ENCODE measurements at regions not wholly inside any gene's neighbourhood (a gene's known extent, or its start where the extent isn't known, plus 50 kb on each side); places are given as distances from the start of the nearest gene placed in this dataset.

DNA sequence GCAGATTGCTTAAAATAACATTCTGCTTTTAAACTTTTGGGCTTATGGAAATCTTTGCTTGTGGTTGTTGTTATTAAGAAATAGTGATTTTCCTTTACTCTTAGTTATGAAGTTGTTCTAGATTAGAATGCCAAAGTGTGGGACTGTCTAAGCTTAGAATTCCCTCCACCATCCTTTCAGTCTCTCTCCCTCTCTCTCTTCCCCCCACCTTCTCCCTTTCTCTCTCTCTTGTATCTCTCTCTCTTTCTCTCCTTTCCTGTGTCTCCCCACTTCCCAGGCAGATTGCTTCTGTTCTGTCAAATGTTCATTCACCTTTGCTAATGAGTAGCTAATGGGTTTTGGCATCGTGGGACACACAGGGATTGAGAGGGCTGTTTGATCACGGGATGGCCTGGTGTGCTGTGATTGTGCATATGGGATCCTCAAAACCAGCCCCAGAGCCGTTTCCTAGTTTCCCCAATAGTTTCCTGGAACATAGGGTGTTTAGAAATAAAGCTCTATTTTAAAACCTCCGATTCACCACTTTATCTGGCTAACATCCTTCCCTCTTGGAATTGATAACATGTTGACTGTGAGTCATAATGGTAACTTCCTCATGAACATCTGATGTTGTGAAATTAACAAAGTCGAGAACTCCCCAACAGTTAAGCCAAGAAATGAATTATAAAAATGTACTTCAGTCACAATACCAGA, 502.6 kb downstream of the TMEM114 start:
- no peak overlapping the region for H4K91ac ChIP-seq (ENCODE audit: low read depth, low read length)
- WGBS (ENCODE audit: extremely low coverage, insufficient coverage, insufficient read length), result no CpG with 5 or more reads among the region's 5 CpGs
- no peak overlapping the region for H3K4me2 ChIP-seq (ENCODE audit: low read length)

DNA sequence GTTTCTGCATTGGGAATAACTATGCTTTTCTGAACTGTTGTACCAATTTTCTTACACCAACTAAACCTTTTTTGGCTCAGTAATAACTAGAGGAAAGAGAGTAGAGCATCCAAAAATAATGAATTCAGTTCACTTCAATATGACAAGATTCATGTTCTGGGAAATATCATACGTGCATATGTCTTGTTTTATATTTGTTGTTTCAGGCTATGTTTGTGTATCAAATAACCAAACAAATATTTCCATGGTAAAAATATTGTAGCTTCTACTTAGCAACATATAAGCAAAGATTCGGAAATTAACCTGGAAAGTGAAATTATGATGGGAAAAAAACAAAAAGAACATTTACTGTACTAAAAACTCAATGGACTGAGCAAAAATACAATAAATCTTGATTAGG, 503.2 kb downstream of the TMEM114 start:
- H3K27ac ChIP-seq (ENCODE audit: low read depth, low read length), result no peak overlapping the region
- no peak overlapping the region for H2BK5ac ChIP-seq (ENCODE audit: low read depth, low read length, poor library complexity)
- H3K79me2 ChIP-seq (ENCODE audit: control insufficient read depth, insufficient read depth, low read length, poor library complexity), result no peaks in the 10 kb centered on the region
- H2AK5ac ChIP-seq (ENCODE audit: low read length), result no peak overlapping the region
- no peak overlapping the region for H3K9ac ChIP-seq (ENCODE audit: low read length)
- H3K36me3 ChIP-seq (ENCODE audit: control insufficient read depth in 1 of 2, insufficient read depth in 2 of 2, low read length in 2 of 2), result no peaks in the 10 kb centered on the region
- no peak overlapping the region for H2BK120ac ChIP-seq (ENCODE audit: insufficient read depth, low read length, poor library complexity)
- H3K23ac ChIP-seq (ENCODE audit: low read length), result no peak overlapping the region
- H3K27me3 ChIP-seq (ENCODE audit: insufficient read depth, low read length), result no peaks in the 10 kb centered on the region
- H3K79me1 ChIP-seq (ENCODE audit: low read length), result no peaks in the 10 kb centered on the region
- no peak overlapping the region for H4K12ac ChIP-seq (ENCODE audit: low read depth, low read length)
- H3K9me3 ChIP-seq (ENCODE audit: insufficient read depth, low read depth, low read length), result no peaks in the 10 kb centered on the region
- no peak overlapping the region for H3K18ac ChIP-seq (ENCODE audit: low read length)
- no peak overlapping the region for H3K4ac ChIP-seq (ENCODE audit: low read depth, low read length)
- no peaks in the 10 kb centered on the region for H3K4me1 ChIP-seq (ENCODE audit: control insufficient read depth in 1 of 2, insufficient read depth in 2 of 2, low read length in 2 of 2)
- WGBS (ENCODE audit: extremely low coverage, insufficient coverage, insufficient read length), result no CpG with 5 or more reads among the region's 2 CpGs
- no peak overlapping the region for H3K4me3 ChIP-seq (ENCODE audit: low read depth, low read length)
- no peak overlapping the region for H2AFZ ChIP-seq (ENCODE audit: insufficient read depth, low read length, poor library complexity)
- no peak overlapping the region for H4K91ac ChIP-seq (ENCODE audit: low read depth, low read length)
- no peak overlapping the region for H3K14ac ChIP-seq (ENCODE audit: low read length)
- H3K4me2 ChIP-seq (ENCODE audit: low read length), result no peak overlapping the region
- no peak for DNase-seq
- no peak overlapping the region for H2BK12ac ChIP-seq (ENCODE audit: low read length)
- H4K8ac ChIP-seq (ENCODE audit: low read depth, low read length), result no peak overlapping the region

More for the DNA sequence above, 502.6 kb downstream of the TMEM114 start:
- DNase-seq, result no peak
- H4K12ac ChIP-seq (ENCODE audit: low read depth, low read length), result no peak overlapping the region
- H3K9ac ChIP-seq (ENCODE audit: low read length), result no peak overlapping the region
- no peaks in the 10 kb centered on the region for H3K79me2 ChIP-seq (ENCODE audit: control insufficient read depth, insufficient read depth, low read length, poor library complexity)
- H3K23ac ChIP-seq (ENCODE audit: low read length), result no peak overlapping the region
- no peaks in the 10 kb centered on the region for H3K4me1 ChIP-seq (ENCODE audit: control insufficient read depth in 1 of 2, insufficient read depth in 2 of 2, low read length in 2 of 2)
- H3K4me3 ChIP-seq (ENCODE audit: low read depth, low read length), result no peak overlapping the region
- no peak overlapping the region for H3K18ac ChIP-seq (ENCODE audit: low read length)
- no peak overlapping the region for H3K27ac ChIP-seq (ENCODE audit: low read depth, low read length)
- no peaks in the 10 kb centered on the region for H3K79me1 ChIP-seq (ENCODE audit: low read length)
- H2AK5ac ChIP-seq (ENCODE audit: low read length), result no peak overlapping the region
- no peak overlapping the region for H3K4ac ChIP-seq (ENCODE audit: low read depth, low read length)
- H2AFZ ChIP-seq (ENCODE audit: insufficient read depth, low read length, poor library complexity), result no peak overlapping the region
- H3K14ac ChIP-seq (ENCODE audit: low read length), result no peak overlapping the region
- H4K8ac ChIP-seq (ENCODE audit: low read depth, low read length), result no peak overlapping the region
- no peak overlapping the region for H2BK12ac ChIP-seq (ENCODE audit: low read length)
- H3K36me3 ChIP-seq (ENCODE audit: control insufficient read depth in 1 of 2, insufficient read depth in 2 of 2, low read length in 2 of 2), result no peaks in the 10 kb centered on the region
- H3K27me3 ChIP-seq (ENCODE audit: insufficient read depth, low read length), result no peaks in the 10 kb centered on the region
- no peak overlapping the region for H2BK120ac ChIP-seq (ENCODE audit: insufficient read depth, low read length, poor library complexity)
- no peak overlapping the region for H2BK5ac ChIP-seq (ENCODE audit: low read depth, low read length, poor library complexity)
- H3K9me3 ChIP-seq (ENCODE audit: insufficient read depth, low read depth, low read length), result no peaks in the 10 kb centered on the region

DNA sequence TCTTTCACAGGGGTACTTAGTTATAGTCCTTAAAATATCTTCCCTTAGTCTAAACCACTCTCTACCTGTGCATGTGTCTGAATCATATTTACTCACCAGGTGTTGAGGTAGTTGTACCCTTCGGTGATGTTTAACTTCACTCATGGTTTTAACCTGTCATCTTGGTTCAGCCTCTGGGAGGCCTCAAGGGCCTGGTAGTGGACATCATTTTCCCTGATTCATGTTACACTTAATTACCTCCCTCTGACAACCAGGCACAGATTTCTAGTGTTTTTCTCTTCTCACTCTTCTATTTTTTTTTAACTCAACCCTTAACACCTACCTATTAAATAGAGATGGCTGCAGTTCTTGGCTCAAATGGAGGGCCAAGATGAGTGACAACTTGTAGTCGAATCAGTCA, 505.4 kb downstream of the TMEM114 start:
- no peaks in the 10 kb centered on the region for H3K79me1 ChIP-seq (ENCODE audit: low read length)
- no peaks in the 10 kb centered on the region for H3K27me3 ChIP-seq (ENCODE audit: insufficient read depth, low read length)
- no peak overlapping the region for H3K27ac ChIP-seq (ENCODE audit: low read depth, low read length)
- no peak for DNase-seq
- no peaks in the 10 kb centered on the region for H3K79me2 ChIP-seq (ENCODE audit: control insufficient read depth, insufficient read depth, low read length, poor library complexity)
- no peak overlapping the region for H4K8ac ChIP-seq (ENCODE audit: low read depth, low read length)
- no peak overlapping the region for H3K18ac ChIP-seq (ENCODE audit: low read length)
- no peaks in the 10 kb centered on the region for H3K4me1 ChIP-seq (ENCODE audit: control insufficient read depth in 1 of 2, insufficient read depth in 2 of 2, low read length in 2 of 2)
- H4K91ac ChIP-seq (ENCODE audit: low read depth, low read length), result no peak overlapping the region
- H4K12ac ChIP-seq (ENCODE audit: low read depth, low read length), result no peak overlapping the region
- no peak overlapping the region for H3K14ac ChIP-seq (ENCODE audit: low read length)
- no peaks in the 10 kb centered on the region for H3K36me3 ChIP-seq (ENCODE audit: control insufficient read depth in 1 of 2, insufficient read depth in 2 of 2, low read length in 2 of 2)
- no CpG with 5 or more reads among the region's 2 CpGs for WGBS (ENCODE audit: extremely low coverage, insufficient coverage, insufficient read length)
- no peak overlapping the region for H2BK120ac ChIP-seq (ENCODE audit: insufficient read depth, low read length, poor library complexity)
- H3K4me2 ChIP-seq (ENCODE audit: low read length), result no peak overlapping the region
- no peak overlapping the region for H2AK5ac ChIP-seq (ENCODE audit: low read length)
- no peak overlapping the region for H2AFZ ChIP-seq (ENCODE audit: insufficient read depth, low read length, poor library complexity)
- H3K9ac ChIP-seq (ENCODE audit: low read length), result no peak overlapping the region
- H2BK12ac ChIP-seq (ENCODE audit: low read length), result no peak overlapping the region
- H3K23ac ChIP-seq (ENCODE audit: low read length), result no peak overlapping the region
- no peak overlapping the region for H2BK5ac ChIP-seq (ENCODE audit: low read depth, low read length, poor library complexity)
- H3K9me3 ChIP-seq (ENCODE audit: insufficient read depth, low read depth, low read length), result no peaks in the 10 kb centered on the region
- H3K4me3 ChIP-seq (ENCODE audit: low read depth, low read length), result no peak overlapping the region
- H3K4ac ChIP-seq (ENCODE audit: low read depth, low read length), result no peak overlapping the region

DNA sequence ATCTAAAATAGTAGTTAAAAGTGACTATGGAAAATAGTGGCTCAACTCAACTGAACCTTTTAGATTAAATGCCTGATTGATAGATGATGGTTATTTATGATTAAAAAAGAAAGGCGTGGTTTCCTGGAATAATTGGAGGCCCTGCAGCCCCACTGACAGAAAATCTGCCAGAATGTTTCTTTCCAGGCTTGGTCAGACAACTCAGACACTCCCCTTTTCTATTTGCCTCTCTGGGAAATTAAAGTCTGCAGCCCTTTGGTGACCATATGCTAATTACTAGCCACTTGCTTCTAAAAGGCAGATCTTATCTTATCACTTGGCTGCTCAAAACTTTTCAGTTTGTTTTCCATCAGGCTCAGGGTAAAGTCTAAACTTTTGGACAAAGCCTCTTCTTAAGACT, 506.0 kb downstream of the TMEM114 start:
- Histone ChIP-seq H4K8ac (ENCODE audit: low read depth, low read length) (no peak overlapping the region), H3K79me1 (ENCODE audit: low read length) (no peaks in the 10 kb centered on the region), H4K12ac (ENCODE audit: low read depth, low read length) (no peak overlapping the region), H3K4me2 (ENCODE audit: low read length) (no peak overlapping the region), H3K27ac (ENCODE audit: low read depth, low read length) (no peak overlapping the region), H2BK120ac (ENCODE audit: insufficient read depth, low read length, poor library complexity) (no peak overlapping the region), H2BK5ac (ENCODE audit: low read depth, low read length, poor library complexity) (no peak overlapping the region), H2BK12ac (ENCODE audit: low read length) (no peak overlapping the region), H3K9ac (ENCODE audit: low read length) (no peak overlapping the region), H3K4me1 (ENCODE audit: control insufficient read depth in 1 of 2, insufficient read depth in 2 of 2, low read length in 2 of 2) (no peaks in the 10 kb centered on the region), H4K91ac (ENCODE audit: low read depth, low read length) (no peak overlapping the region), H2AK5ac (ENCODE audit: low read length) (no peak overlapping the region), H3K4ac (ENCODE audit: low read depth, low read length) (no peak overlapping the region), H3K18ac (ENCODE audit: low read length) (no peak overlapping the region), H3K27me3 (ENCODE audit: insufficient read depth, low read length) (no peaks in the 10 kb centered on the region), H3K14ac (ENCODE audit: low read length) (no peak overlapping the region), H3K23ac (ENCODE audit: low read length) (no peak overlapping the region), H3K79me2 (ENCODE audit: control insufficient read depth, insufficient read depth, low read length, poor library complexity) (no peaks in the 10 kb centered on the region), H3K36me3 (ENCODE audit: control insufficient read depth in 1 of 2, insufficient read depth in 2 of 2, low read length in 2 of 2) (no peaks in the 10 kb centered on the region), H2AFZ (ENCODE audit: insufficient read depth, low read length, poor library complexity) (no peak overlapping the region), H3K4me3 (ENCODE audit: low read depth, low read length) (no peak overlapping the region), H3K9me3 (ENCODE audit: insufficient read depth, low read depth, low read length) (no peaks in the 10 kb centered on the region)
- DNase-seq, result no peak
- no CpG with 5 or more reads among the region's 1 CpG for WGBS (ENCODE audit: extremely low coverage, insufficient coverage, insufficient read length)

Data from trophoblast cell (in vitro differentiated cells and primary cell).